Uterus (tissue), 3 donors: ENCODE measurements at regions not wholly inside any gene's neighbourhood (a gene's known extent, or its start where the extent isn't known, plus 50 kb on each side); places are given as distances from the start of the nearest gene placed in this dataset.

Source experiments
- DNase-seq, 2 donors: peaks; one replicate each; pipeline ENCODE4 v3.0.0-alpha.2; 2019 to 2020
- H3K27ac ChIP-seq, 2 donors: fragments of 200-600 bp; sonication (generic); 1 replicate in 1 of 2; 2 replicates in 1 of 2; pipeline ENCODE4 v1.5.1; 2016 to 2018
- H3K27me3 ChIP-seq, 2 donors: fragments of 200-600 bp; sonication (generic); one replicate each; pipeline ENCODE4 v1.5.1; 2018 to 2019; ENCODE audit warnings: control low read depth in 1 of 2
- H3K36me3 ChIP-seq, 2 donors: fragments of 200-600 bp; sonication (generic); one replicate each; pipeline ENCODE4 v1.5.1; 2019; ENCODE audit warnings: control low read depth in 1 of 2
- H3K4me1 ChIP-seq, 2 donors: fragments of 200-600 bp; sonication (generic); one replicate each; pipeline ENCODE4 v1.5.1; 2018 to 2019; ENCODE audit warnings: control low read depth in 1 of 2
- H3K4me3 ChIP-seq, 2 donors: fragments of 200-600 bp; sonication (generic); 1 replicate in 1 of 2; 2 replicates in 1 of 2; pipeline ENCODE4 v1.5.1; 2018 to 2019; ENCODE audit warnings: mild to moderate bottlenecking in 1 of 2
- H3K9me3 ChIP-seq, 2 donors: fragments of 200-600 bp; sonication (generic); one replicate each; pipeline ENCODE4 v1.5.1; 2019; ENCODE audit warnings: control low read depth in 1 of 2
- POLR2A ChIP-seq, 2 donors: fragments of 450-650 bp; IDR thresholded peaks; one replicate each; pipeline ENCODE4 v1.6.1; 2016; ENCODE audit warnings: antibody characterized with exemption in 2 of 2, mild to moderate bottlenecking in 1 of 2, moderate library complexity in 1 of 2
- intact Hi-C: fragments of 100-400 bp; cut with DNase I; formaldehyde crosslinking; loops from one replicate; pipeline ENCODE4 v1.15.1; 2023; ENCODE audit warnings: low total_unique reads
- TF ChIP-seq, protein P1 (sequence below), 4 experiments: fragments of 200-600 bp in 2 of 4; fragments of 450-650 bp in 2 of 4; sonication (generic) in 2 of 4; IDR thresholded peaks; one replicate each; pipeline ENCODE4 v1.5.1; 2016 to 2019; ENCODE audit warnings: antibody characterized with exemption in 4 of 4, mild to moderate bottlenecking in 2 of 4, moderate library complexity in 1 of 4
- donor health status: DM: yes; HTN: yes; CAD: no.

DNA sequence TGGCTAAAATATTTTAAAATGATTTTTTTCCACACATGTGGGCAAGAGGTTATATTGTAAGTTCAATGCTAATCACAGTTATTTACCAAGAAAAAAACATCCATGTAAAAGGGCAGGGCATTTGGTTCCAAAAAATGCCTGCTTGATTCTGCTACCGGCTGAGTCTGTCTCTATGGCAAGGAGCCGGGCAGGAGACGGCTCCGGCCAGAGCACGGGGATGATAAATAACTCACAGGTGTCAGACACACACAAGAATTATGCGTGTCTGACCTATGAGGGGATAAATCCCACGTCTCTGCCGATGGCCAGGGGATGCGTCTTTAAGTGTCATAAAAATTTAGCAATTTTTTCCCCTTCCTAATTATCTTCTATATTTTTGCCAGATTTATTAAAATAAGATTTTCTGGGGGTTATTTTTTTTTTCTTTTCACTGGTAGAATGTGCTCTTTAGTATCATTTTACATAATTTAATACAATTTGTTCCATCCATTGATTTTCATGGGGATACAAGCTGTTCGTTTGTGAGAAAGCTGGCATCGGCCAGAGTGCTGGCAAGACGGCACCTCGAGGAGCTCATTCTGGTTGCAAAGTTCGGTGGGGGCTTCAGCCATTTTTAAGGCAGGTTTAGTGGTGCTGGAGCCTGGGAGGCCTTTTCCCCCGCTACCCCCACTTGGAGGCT lies 253.9 kb downstream of the ZNF536 start:
- H3K4me3 ChIP-seq = no peak overlapping the region
- no peak for TF ChIP-seq POLR2A (IDR thresholded peaks at IDR 0.05)
- TF ChIP-seq, protein P1, sequence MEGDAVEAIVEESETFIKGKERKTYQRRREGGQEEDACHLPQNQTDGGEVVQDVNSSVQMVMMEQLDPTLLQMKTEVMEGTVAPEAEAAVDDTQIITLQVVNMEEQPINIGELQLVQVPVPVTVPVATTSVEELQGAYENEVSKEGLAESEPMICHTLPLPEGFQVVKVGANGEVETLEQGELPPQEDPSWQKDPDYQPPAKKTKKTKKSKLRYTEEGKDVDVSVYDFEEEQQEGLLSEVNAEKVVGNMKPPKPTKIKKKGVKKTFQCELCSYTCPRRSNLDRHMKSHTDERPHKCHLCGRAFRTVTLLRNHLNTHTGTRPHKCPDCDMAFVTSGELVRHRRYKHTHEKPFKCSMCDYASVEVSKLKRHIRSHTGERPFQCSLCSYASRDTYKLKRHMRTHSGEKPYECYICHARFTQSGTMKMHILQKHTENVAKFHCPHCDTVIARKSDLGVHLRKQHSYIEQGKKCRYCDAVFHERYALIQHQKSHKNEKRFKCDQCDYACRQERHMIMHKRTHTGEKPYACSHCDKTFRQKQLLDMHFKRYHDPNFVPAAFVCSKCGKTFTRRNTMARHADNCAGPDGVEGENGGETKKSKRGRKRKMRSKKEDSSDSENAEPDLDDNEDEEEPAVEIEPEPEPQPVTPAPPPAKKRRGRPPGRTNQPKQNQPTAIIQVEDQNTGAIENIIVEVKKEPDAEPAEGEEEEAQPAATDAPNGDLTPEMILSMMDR (IDR thresholded peaks at IDR 0.05) = no peak
- intact Hi-C loops = no loop called here
- no peak overlapping the region for H3K27ac ChIP-seq
- no peaks in the 10 kb centered on the region for H3K27me3 ChIP-seq
- no peak for DNase-seq
- no peaks in the 10 kb centered on the region for H3K9me3 ChIP-seq
- no peaks in the 10 kb centered on the region for H3K4me1 ChIP-seq
- H3K36me3 ChIP-seq = no peaks in the 10 kb centered on the region

DNA sequence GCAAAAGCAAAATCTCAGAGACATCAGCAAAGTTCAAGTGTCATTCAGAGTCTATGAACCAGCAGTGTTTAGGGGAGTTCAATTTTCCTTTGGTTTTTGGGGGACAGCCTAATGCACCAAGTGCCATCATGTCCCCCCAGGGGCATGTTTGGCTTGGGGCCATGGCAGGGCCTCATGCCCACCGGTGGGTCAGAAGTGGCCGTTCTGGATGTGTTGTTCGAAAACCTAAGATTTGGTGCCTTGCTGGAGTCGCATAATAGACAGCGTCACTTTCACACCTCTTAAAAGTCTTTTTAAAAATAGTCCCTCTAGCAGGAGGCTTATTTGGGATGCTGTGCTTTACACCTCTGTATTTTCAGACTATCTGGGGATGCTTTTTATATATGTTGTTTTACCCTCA lies 250.1 kb downstream of the ZNF536 start:
- Histone ChIP-seq H3K36me3 (no peaks in the 10 kb centered on the region), H3K27ac (no peak overlapping the region), H3K27me3 (no peaks in the 10 kb centered on the region), H3K4me1 (no peaks in the 10 kb centered on the region), H3K4me3 (no peak overlapping the region), H3K9me3 (no peaks in the 10 kb centered on the region)
- intact Hi-C loops = no loop called here
- no peak for TF ChIP-seq POLR2A (IDR thresholded peaks at IDR 0.05)
- TF ChIP-seq, protein P1 (IDR thresholded peaks at IDR 0.05) = no peak
- no peak for DNase-seq

DNA sequence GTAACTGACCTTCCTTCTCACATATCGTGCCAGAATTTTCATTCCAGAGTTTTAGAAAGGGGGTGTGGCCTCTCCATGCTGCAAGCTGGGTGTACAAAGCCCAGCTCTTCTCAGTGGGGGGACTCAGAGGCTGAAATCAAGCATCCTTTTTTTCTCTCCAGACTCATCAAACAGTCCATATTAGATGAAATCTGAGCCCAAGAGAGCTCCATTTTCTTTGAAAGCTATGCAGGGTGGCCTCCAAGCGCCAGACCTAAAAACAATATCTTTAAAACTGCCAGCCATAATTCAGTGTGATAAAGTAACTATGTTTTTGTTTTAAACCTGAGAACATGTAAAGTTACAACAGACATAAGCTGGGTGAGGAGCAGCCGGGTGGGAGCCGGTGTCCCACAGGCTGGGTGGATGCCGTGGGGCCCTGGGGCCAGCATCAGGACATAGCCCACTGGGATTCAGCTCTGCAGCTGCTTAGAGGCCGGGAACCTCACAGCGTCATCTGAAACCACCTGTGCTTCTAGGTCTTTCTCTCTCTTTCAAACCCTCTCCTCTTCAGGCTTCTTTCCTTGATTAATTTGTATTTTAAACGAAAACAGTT lies 249.2 kb downstream of the ZNF536 start:
- no peaks in the 10 kb centered on the region for H3K27me3 ChIP-seq
- no peak overlapping the region for H3K27ac ChIP-seq
- H3K36me3 ChIP-seq = no peaks in the 10 kb centered on the region
- H3K9me3 ChIP-seq = no peaks in the 10 kb centered on the region
- no peak for DNase-seq
- intact Hi-C loops = no loop called here
- no peak for TF ChIP-seq POLR2A (IDR thresholded peaks at IDR 0.05)
- TF ChIP-seq, protein P1 (IDR thresholded peaks at IDR 0.05) = no peak
- H3K4me1 ChIP-seq = no peaks in the 10 kb centered on the region
- no peak overlapping the region for H3K4me3 ChIP-seq

DNA sequence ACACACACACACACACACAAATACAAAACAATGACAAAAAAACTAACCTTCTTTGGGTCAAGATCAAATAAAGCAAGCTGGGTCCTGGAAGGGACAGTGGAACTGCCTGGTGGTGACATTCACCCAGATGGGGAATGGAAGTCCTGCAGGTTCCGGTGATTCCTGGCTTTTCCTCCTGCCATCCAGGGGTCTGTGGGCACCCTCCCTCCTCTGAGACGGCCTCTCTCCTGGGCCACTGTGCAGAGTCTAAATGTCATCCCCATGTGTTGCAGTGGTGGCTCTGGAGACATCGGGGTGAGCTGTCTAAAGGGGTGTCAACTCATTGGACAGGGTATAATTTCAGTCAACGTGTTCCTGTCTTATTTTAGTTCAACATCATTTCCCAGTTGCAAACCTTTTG lies 248.2 kb downstream of the ZNF536 start:
- intact Hi-C loops = no loop called here
- H3K36me3 ChIP-seq = no peaks in the 10 kb centered on the region
- no peak overlapping the region for H3K4me3 ChIP-seq
- DNase-seq = no peak
- TF ChIP-seq, protein P1 (IDR thresholded peaks at IDR 0.05) = no peak
- TF ChIP-seq POLR2A (IDR thresholded peaks at IDR 0.05) = no peak
- H3K27ac ChIP-seq = no peak overlapping the region
- H3K27me3 ChIP-seq = no peaks in the 10 kb centered on the region
- H3K9me3 ChIP-seq = no peaks in the 10 kb centered on the region
- no peaks in the 10 kb centered on the region for H3K4me1 ChIP-seq

DNA sequence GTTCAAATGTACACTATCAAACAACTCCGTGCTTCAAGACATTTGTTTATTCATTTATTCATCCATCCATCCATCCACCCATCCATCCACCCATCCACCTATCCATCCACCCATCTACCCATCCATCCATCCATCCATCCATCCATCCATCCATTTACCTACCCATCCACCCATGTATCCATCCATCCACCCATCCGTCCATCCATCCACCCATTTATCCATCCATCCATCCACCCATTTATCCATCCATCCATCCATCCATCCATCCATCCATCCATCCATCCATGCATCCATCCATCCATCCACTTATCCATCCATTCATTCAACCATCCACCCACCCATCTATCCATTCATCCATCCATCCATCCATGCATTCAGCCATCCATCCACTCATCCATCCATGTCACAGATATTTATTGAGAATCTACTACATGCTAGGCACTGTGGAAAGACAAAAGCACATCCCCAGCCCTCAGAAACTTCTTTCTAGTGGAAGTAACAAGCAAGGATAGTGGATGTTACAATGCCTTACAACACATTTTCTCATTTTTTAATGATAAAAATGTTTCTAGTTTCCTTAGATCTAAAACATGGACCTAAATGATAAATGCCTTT lies 237.6 kb downstream of the ZNF536 start:
- intact Hi-C loops = no loop called here
- no peak for DNase-seq
- no peak overlapping the region for H3K27ac ChIP-seq
- H3K27me3 ChIP-seq = no peaks in the 10 kb centered on the region
- H3K36me3 ChIP-seq = no peaks in the 10 kb centered on the region
- H3K4me1 ChIP-seq = no peaks in the 10 kb centered on the region
- H3K4me3 ChIP-seq = no peak overlapping the region
- no peaks in the 10 kb centered on the region for H3K9me3 ChIP-seq
- TF ChIP-seq, protein P1 (IDR thresholded peaks at IDR 0.05) = no peak
- TF ChIP-seq POLR2A (IDR thresholded peaks at IDR 0.05) = no peak
